ENCODE measurements at regions not wholly inside any gene's neighbourhood (a gene's known extent, or its start where the extent isn't known, plus 50 kb on each side); places are given as distances from the start of the nearest gene placed in this dataset.
"Not testable (repeated sequence)": the region's sequence is repeated elsewhere in the genome, so short reads cannot be mapped to it uniquely, and the experiment has no call there.

GRCh38 chr16:18161224-18161623 is 175.3 kb downstream of the NPIPA8 start:
- not testable (repeated sequence) for TF ChIP-seq CTCF (IDR thresholded peaks at IDR 0.05); RAD21 (conservative IDR thresholded peaks at IDR 0.05 in 1 of 2, IDR thresholded peaks at IDR 0.05 in 1 of 2); PBX3 (IDR thresholded peaks at IDR 0.05); EP300 (IDR thresholded peaks at IDR 0.05); JUN (IDR thresholded peaks at IDR 0.05); RNF2 (IDR thresholded peaks at IDR 0.05; ENCODE audit: borderline replicate concordance, low read depth); REST (IDR thresholded peaks at IDR 0.05); BHLHE40 (IDR thresholded peaks at IDR 0.05; ENCODE audit: low read depth, low read length); SMC3 (IDR thresholded peaks at IDR 0.05); USF2 (IDR thresholded peaks at IDR 0.05); PHF8 (IDR thresholded peaks at IDR 0.05; ENCODE audit: borderline replicate concordance, low read depth); POLR2A (IDR thresholded peaks at IDR 0.05; ENCODE audit: low read length); NR3C1 (IDR thresholded peaks at IDR 0.05); FOSL2 (IDR thresholded peaks at IDR 0.05); FOSL2 (CRISPR knock-in tag; IDR thresholded peaks at IDR 0.05)
